ENCODE measurements at regions not wholly inside any gene's neighbourhood (a gene's known extent, or its start where the extent isn't known, plus 50 kb on each side); places are given as distances from the start of the nearest gene placed in this dataset.

GRCh38 chr7:52928591-52928990 is 106.8 kb upstream of the POM121L12 start:
- TF ChIP-seq CTCF (IDR thresholded peaks at IDR 0.05) = no peak
- TF ChIP-seq ZFX (IDR thresholded peaks at IDR 0.05; ENCODE audit: borderline replicate concordance) = no peak

All from 22Rv1 (cell line).